ENCODE measurements at regions not wholly inside any gene's neighbourhood (a gene's known extent, or its start where the extent isn't known, plus 50 kb on each side); places are given as distances from the start of the nearest gene placed in this dataset.

- H3K4me3 Mint-ChIP-seq: no peak overlapping the region
- H4K20me1 ChIP-seq (replicated peaks; ENCODE audit: insufficient read depth): no peaks in the 10 kb centered on the region
- H3F3A ChIP-seq (replicated peaks; ENCODE audit: low read depth): no peaks in the 10 kb centered on the region
- H3K4me1 Mint-ChIP-seq: no peaks in the 10 kb centered on the region
- no peak overlapping the region for H3K27ac ChIP-seq (ENCODE audit: low read depth)
- no peaks in the 10 kb centered on the region for H3K36me3 ChIP-seq (ENCODE audit: insufficient read depth)
- no peaks in the 10 kb centered on the region for H3K27me3 ChIP-seq (ENCODE audit: insufficient read depth)
- TF ChIP-seq NANOG (IDR thresholded peaks at IDR 0.05; ENCODE audit: borderline replicate concordance): no peak
- TF ChIP-seq POLR2AphosphoS5 (IDR thresholded peaks at IDR 0.05; ENCODE audit: low read depth): no peak
- no peak for TF ChIP-seq EZH2phosphoT487 (IDR thresholded peaks at IDR 0.05; ENCODE audit: unreplicated experiment)
- no peak for TF ChIP-seq ZNF462 (CRISPR knock-in tag; IDR thresholded peaks at IDR 0.05)
- no peak for TF ChIP-seq ETS1 (IDR thresholded peaks at IDR 0.05)
- no peak for TF ChIP-seq ZNF114 (CRISPR knock-in tag; IDR thresholded peaks at IDR 0.05)
- TF ChIP-seq CTCF (conservative IDR thresholded peaks at IDR 0.05; ENCODE audit: low read depth in 2 of 2): no peak
- TF ChIP-seq JUNB (IDR thresholded peaks at IDR 0.05; ENCODE audit: unreplicated experiment): no peak
- TF ChIP-seq EZH2 (IDR thresholded peaks at IDR 0.05; ENCODE audit: low read depth, unreplicated experiment): no peak
- TF ChIP-seq REST (IDR thresholded peaks at IDR 0.05; ENCODE audit: unreplicated experiment): no peak
- TF ChIP-seq ZNF331 (CRISPR knock-in tag; IDR thresholded peaks at IDR 0.05; ENCODE audit: low read depth): no peak
- TF ChIP-seq CREB1 (CRISPR knock-in tag; IDR thresholded peaks at IDR 0.05; ENCODE audit: low read depth): no peak
- TF ChIP-seq STAT1 (IDR thresholded peaks at IDR 0.05; ENCODE audit: unreplicated experiment): no peak
- H2AFZ ChIP-seq: no peak overlapping the region
- H3K27ac Mint-ChIP-seq: no peak overlapping the region
- peaks cover 23% of the 10 kb centered on the region for H3K36me3 Mint-ChIP-seq (ENCODE audit: low read depth)
- DNase-seq (ENCODE audit: low spot score) (no peak), ATAC-seq (no peak)
- H3K27me3 Mint-ChIP-seq (ENCODE audit: insufficient read depth, low read depth, poor library complexity): peaks cover 4% of the 10 kb centered on the region
- no peak overlapping the region for H3K4me2 ChIP-seq
- H3K4me3 ChIP-seq: no peak overlapping the region
- peaks cover 41% of the 10 kb centered on the region for H3K9me3 Mint-ChIP-seq
- H3K4me1 ChIP-seq (ENCODE audit: insufficient read depth): no peaks in the 10 kb centered on the region
- H3K79me2 ChIP-seq (replicated peaks; ENCODE audit: insufficient read depth): no peaks in the 10 kb centered on the region
- H3K9me2 ChIP-seq (ENCODE audit: insufficient read depth): peaks cover 8% of the 10 kb centered on the region; the same call in 1 of the 2 replicates
Measured at GRCh38 chr10:112098682-112099081, 84.9 kb downstream of the GPAM start.
